ENCODE measurements at regions not wholly inside any gene's neighbourhood (a gene's known extent, or its start where the extent isn't known, plus 50 kb on each side); places are given as distances from the start of the nearest gene placed in this dataset.

DNA sequence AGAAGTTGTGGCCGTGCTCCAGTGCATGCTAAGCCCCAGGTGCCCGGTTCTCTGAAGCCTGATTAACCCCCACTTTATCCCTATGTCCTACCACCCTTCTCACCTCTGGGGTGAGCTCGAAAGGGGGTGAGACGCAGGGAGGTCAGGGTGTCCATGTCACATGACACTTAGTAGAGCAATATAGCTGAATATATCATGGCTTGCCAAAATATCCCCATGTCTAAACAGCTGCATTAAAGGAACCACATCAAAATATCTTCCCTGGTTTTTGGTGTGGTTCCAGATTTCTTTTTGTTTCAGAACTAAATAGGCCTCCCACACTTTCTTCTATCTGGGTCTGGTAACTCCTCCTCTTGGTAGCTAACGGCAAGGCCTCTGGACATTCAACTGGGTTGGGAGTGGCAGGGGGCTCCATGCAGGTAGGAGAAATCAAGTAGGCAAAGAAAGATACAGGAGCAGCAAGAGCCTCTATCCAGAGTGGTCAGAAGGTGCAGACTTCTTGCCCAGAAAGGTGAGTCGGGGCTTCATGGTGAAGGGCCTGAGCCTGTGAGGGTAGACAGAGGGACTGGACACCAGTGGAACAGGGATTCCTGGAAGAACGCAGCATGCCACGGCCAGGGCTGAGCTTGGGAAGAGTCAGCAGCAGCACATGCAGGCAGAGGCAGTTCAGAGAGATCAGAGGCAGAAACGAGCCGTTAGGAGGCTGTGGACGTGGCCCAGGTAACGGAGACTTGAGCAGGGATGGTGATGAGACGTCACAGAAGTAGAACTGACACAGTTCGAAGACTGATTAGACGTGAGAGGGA lies 202.8 kb upstream of the DIO3 start:
- TF ChIP-seq POLR2AphosphoS5 (IDR thresholded peaks at IDR 0.05) (no peak), CTCF (IDR thresholded peaks at IDR 0.05) (no peak), POLR2A (IDR thresholded peaks at IDR 0.05) (no peak), EP300 (IDR thresholded peaks at IDR 0.05) (no peak)

Measured in suprapubic skin (tissue), 4 donors.